ENCODE measurements at regions not wholly inside any gene's neighbourhood (a gene's known extent, or its start where the extent isn't known, plus 50 kb on each side); places are given as distances from the start of the nearest gene placed in this dataset.

GRCh38 chr6:105794870-105795269 is 291.3 kb upstream of the PRDM1 start:
- H3K4me1 ChIP-seq: peaks cover 49% of the 10 kb centered on the region
- no peak for TF ChIP-seq CTCF (IDR thresholded peaks at IDR 0.05)
- H3K4me3 ChIP-seq: no peak overlapping the region
- H3K9me3 ChIP-seq: no peaks in the 10 kb centered on the region
- no peak for DNase-seq
- no peaks in the 10 kb centered on the region for H3K36me3 ChIP-seq
- no peaks in the 10 kb centered on the region for H3K27me3 ChIP-seq (ENCODE audit: low read depth)
- intact Hi-C loops (cut with DNase I): no loop called here
- H3K27ac ChIP-seq: no peak overlapping the region
- ATAC-seq: no peak

GRCh38 chr6:105794239-105794638 is 291.9 kb upstream of the PRDM1 start:
- DNase-seq (peak; percentile 78), ATAC-seq (peak; percentile 84 to 86)
- no peak overlapping the region for H3K27ac ChIP-seq
- H3K27me3 ChIP-seq (ENCODE audit: low read depth): no peaks in the 10 kb centered on the region
- TF ChIP-seq CTCF (IDR thresholded peaks at IDR 0.05): no peak
- intact Hi-C loops (cut with DNase I): no loop called here
- H3K36me3 ChIP-seq: no peaks in the 10 kb centered on the region
- H3K9me3 ChIP-seq: no peaks in the 10 kb centered on the region
- peaks cover 47% of the 10 kb centered on the region for H3K4me1 ChIP-seq
- H3K4me3 ChIP-seq: no peak overlapping the region

GRCh38 chr6:105793130-105793529 is 293.0 kb upstream of the PRDM1 start:
- DNase-seq (no peak), ATAC-seq (peak; percentile 76 to 79)
- no peaks in the 10 kb centered on the region for H3K36me3 ChIP-seq
- no peak overlapping the region for H3K4me3 ChIP-seq
- TF ChIP-seq CTCF (IDR thresholded peaks at IDR 0.05): peak; percentile 25
- H3K4me1 ChIP-seq: peaks cover 36% of the 10 kb centered on the region
- no peaks in the 10 kb centered on the region for H3K9me3 ChIP-seq
- no peaks in the 10 kb centered on the region for H3K27me3 ChIP-seq (ENCODE audit: low read depth)
- H3K27ac ChIP-seq: no peak overlapping the region
- intact Hi-C loops (cut with DNase I): no loop called here

- no peak for TF ChIP-seq CTCF (IDR thresholded peaks at IDR 0.05)
- H3K36me3 ChIP-seq: no peaks in the 10 kb centered on the region
- DNase-seq: peak; percentile 44
- H3K27ac ChIP-seq: no peak overlapping the region
- ATAC-seq: peak in 1 of 2 donors; percentile 30
- H3K4me1 ChIP-seq: peaks cover 29% of the 10 kb centered on the region
- intact Hi-C loops (cut with DNase I): no loop called here
- H3K27me3 ChIP-seq (ENCODE audit: low read depth): no peaks in the 10 kb centered on the region
- no peaks in the 10 kb centered on the region for H3K9me3 ChIP-seq
- no peak overlapping the region for H3K4me3 ChIP-seq
These were observed 294.4 kb upstream of the PRDM1 start for GRCh38 chr6:105791583-105792318.

- Histone ChIP-seq H3K27ac (no peak overlapping the region), H3K4me1 (peaks cover 29% of the 10 kb centered on the region), H3K27me3 (ENCODE audit: low read depth) (no peaks in the 10 kb centered on the region), H3K36me3 (no peaks in the 10 kb centered on the region), H3K9me3 (no peaks in the 10 kb centered on the region), H3K4me3 (no peak overlapping the region)
- intact Hi-C loops (cut with DNase I): no loop called here
- no peak for ATAC-seq
- no peak for TF ChIP-seq CTCF (IDR thresholded peaks at IDR 0.05)
- no peak for DNase-seq
These were observed 295.0 kb upstream of the PRDM1 start for GRCh38 chr6:105791179-105791578.

All from lower lobe of right lung (tissue), 2 donors.